Kidney epithelial cell (primary cell): ENCODE measurements at regions not wholly inside any gene's neighbourhood (a gene's known extent, or its start where the extent isn't known, plus 50 kb on each side); places are given as distances from the start of the nearest gene placed in this dataset.

Experiments
- DNase-seq: peaks from one replicate; pipeline ENCODE4 v3.0.0-alpha.2; 2010; ENCODE audit warnings: low read depth
- H3K27me3 ChIP-seq: 2 replicates; pipeline ENCODE4 v1.6.0; 2011; ENCODE audit warnings: low read length; ENCODE audit not compliant: control insufficient read depth, insufficient read depth
- H3K36me3 ChIP-seq: 2 replicates; pipeline ENCODE4 v1.5.1; 2011; ENCODE audit warnings: low read length; ENCODE audit not compliant: control insufficient read depth, insufficient read depth
- H3K4me3 ChIP-seq: 2 replicates; pipeline ENCODE4 v1.5.1; 2011; ENCODE audit warnings: low read depth, mild to moderate bottlenecking, control low read depth, low read length
- TF ChIP-seq, protein P1 (sequence below): IDR thresholded peaks from 2 replicates; pipeline ENCODE4 v1.5.1; 2011; ENCODE audit warnings: mild to moderate bottlenecking, moderate library complexity, low read length, control low read depth, inconsistent platforms; ENCODE audit not compliant: insufficient read depth, poor library complexity, severe bottlenecking

DNA sequence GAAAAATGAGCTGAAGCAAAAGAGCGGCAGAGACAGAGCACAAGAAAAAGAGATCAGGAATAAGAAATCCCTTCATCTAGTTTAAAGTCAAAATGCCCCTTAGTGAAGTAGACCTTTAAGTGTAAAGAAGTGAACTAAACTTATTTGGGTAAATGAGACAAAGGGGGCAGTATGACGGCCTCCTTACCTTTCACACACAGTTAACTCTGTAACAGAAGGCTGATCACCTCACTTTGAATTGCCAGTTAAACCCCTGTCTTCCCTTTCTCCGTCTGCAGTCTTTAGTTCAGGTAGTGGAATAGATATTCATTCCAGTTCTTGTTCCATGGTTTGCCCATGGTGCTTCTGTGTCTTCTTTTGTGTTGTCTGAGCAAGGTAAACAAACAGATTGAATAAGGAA, 1029.8 kb downstream of the DIAPH3 start:
- no peak for DNase-seq
- Histone ChIP-seq H3K4me3 (no peak overlapping the region), H3K36me3 (no peaks in the 10 kb centered on the region), H3K27me3 (no peaks in the 10 kb centered on the region)
- TF ChIP-seq, protein P1, sequence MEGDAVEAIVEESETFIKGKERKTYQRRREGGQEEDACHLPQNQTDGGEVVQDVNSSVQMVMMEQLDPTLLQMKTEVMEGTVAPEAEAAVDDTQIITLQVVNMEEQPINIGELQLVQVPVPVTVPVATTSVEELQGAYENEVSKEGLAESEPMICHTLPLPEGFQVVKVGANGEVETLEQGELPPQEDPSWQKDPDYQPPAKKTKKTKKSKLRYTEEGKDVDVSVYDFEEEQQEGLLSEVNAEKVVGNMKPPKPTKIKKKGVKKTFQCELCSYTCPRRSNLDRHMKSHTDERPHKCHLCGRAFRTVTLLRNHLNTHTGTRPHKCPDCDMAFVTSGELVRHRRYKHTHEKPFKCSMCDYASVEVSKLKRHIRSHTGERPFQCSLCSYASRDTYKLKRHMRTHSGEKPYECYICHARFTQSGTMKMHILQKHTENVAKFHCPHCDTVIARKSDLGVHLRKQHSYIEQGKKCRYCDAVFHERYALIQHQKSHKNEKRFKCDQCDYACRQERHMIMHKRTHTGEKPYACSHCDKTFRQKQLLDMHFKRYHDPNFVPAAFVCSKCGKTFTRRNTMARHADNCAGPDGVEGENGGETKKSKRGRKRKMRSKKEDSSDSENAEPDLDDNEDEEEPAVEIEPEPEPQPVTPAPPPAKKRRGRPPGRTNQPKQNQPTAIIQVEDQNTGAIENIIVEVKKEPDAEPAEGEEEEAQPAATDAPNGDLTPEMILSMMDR, result no peak

DNA sequence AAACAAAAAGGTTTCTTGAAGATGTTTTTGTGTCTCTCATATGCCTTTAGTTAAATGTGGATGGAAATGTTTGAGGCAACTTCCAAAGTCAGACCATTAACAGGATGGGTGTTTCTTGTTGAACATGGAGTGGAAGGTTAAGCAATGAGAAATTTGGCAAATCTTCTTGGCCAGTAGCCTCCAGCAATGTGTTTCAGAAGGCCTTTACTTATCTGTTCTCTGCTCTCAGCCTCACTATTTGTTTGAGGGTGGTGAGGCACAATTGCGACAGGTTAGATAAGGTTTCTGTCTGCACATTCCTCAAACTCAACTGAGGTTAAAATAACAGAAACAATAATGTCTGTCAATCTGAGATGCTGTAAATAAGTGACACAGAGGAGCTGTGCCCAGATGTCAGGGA, 1019.0 kb downstream of the DIAPH3 start:
- no peaks in the 10 kb centered on the region for H3K27me3 ChIP-seq
- no peak overlapping the region for H3K4me3 ChIP-seq
- TF ChIP-seq, protein P1, result no peak
- no peak for DNase-seq
- no peaks in the 10 kb centered on the region for H3K36me3 ChIP-seq

DNA sequence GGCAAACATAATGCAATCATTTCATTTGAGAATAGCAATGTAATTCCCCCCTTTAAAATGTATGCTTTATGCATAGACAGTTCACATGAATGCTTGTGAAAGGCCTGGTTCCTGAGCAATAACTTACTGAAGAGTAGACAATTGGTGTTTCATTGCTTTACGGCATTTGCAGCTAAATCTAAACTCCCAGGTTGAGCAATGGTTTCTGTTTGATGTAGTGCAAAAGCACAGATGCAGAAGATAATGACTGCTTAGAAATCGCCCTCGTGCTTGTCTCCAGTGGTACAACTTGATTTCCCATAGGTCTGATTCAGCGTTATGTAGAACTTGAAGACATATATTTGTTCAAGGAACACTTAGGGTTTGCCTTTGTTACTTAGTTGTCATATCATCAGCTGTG, 1018.3 kb downstream of the DIAPH3 start:
- TF ChIP-seq, protein P1, result no peak
- Histone ChIP-seq H3K36me3 (no peaks in the 10 kb centered on the region), H3K4me3 (no peak overlapping the region), H3K27me3 (no peaks in the 10 kb centered on the region)
- DNase-seq, result no peak

DNA sequence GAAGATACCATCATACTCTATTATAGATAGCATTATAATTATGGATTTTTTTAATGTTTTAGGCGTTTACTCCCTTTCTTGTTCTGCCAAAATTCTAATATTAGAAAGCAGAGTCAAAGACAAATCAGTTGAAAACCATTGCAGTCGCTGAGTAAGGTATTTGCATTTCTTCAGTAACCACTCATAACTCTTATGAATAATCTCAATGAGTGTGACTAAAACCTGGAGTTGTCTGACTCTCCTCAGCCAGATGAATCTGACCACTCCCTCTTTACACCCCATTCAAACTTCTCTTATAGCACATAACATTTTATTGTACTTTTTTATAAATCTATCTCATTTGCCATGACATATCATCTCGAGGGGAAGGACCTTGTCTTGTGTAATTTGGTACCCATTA, 1006.5 kb downstream of the DIAPH3 start:
- no peak for DNase-seq
- TF ChIP-seq, protein P1, result no peak
- no peaks in the 10 kb centered on the region for H3K36me3 ChIP-seq
- H3K27me3 ChIP-seq, result no peaks in the 10 kb centered on the region
- H3K4me3 ChIP-seq, result no peak overlapping the region

DNA sequence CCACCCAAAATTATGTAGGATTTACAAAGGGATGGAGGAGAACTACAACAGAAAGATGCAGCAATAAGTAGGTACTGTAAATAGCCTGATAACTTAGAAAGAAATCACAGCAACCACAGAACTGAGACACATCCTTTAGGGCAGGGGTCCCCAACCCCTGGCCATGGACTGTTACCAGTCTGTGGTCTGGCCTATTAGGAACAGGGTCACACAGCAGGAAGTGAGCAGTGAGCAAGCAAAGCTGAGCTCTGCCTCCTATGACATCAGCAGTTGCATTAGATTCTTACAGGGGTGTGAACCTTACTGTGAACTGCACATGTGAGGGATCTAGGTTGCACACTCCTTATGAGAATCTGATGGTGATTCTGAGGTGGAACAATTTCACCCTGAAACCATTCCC, 997.6 kb downstream of the DIAPH3 start:
- TF ChIP-seq, protein P1, result no peak
- DNase-seq, result no peak
- Histone ChIP-seq H3K36me3 (no peaks in the 10 kb centered on the region), H3K27me3 (no peaks in the 10 kb centered on the region), H3K4me3 (no peak overlapping the region)

DNA sequence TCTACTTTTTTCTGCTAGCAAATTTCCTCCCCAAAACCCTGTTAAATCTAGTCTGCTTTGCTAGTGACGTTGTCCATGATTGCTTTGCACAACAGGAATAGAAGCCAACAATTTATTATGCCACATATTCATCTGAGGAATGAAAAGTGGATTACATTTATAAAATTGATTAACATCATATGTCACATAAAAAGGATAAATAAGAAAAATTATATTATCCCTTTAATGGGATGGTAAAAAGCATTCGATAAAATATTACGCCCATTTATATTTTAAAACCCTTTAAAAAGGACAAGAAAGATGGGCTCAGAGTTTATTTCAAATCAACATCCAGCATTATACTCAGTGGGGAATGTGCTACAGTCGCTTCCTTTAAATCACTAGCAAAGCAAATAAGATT, 991.7 kb downstream of the DIAPH3 start:
- TF ChIP-seq, protein P1, result no peak
- no peaks in the 10 kb centered on the region for H3K36me3 ChIP-seq
- H3K27me3 ChIP-seq, result no peaks in the 10 kb centered on the region
- DNase-seq, result no peak
- no peak overlapping the region for H3K4me3 ChIP-seq
